NCI-H748 (cell line): ENCODE measurements at regions not wholly inside any gene's neighbourhood (a gene's known extent, or its start where the extent isn't known, plus 50 kb on each side); places are given as distances from the start of the nearest gene placed in this dataset.

ENCODE experiments used
- DNase-seq: peaks from one replicate; lab custom pipeline; 2025; ENCODE audit not compliant: unreplicated experiment; lab: John Stamatoyannopoulos, UW

GRCh38 chr11:36722421-36722820 is 124.4 kb upstream of the RAG2 start:
- DNase-seq = no peak

GRCh38 chr11:36719358-36720107 is 121.5 kb upstream of the RAG2 start:
- no peak for DNase-seq

GRCh38 chr11:36718451-36718850 is 120.4 kb upstream of the RAG2 start:
- DNase-seq = peak; percentile 23

- DNase-seq = no peak
Observed at GRCh38 chr11:36713715-36714114, 115.7 kb upstream of the RAG2 start.

GRCh38 chr11:36711104-36711825 is 113.2 kb upstream of the RAG2 start:
- DNase-seq = peak; percentile 29
